ENCODE measurements at regions not wholly inside any gene's neighbourhood (a gene's known extent, or its start where the extent isn't known, plus 50 kb on each side); places are given as distances from the start of the nearest gene placed in this dataset.

- Histone ChIP-seq H3K9me3 (ENCODE audit: low read length) (no peaks in the 10 kb centered on the region), H3K27me3 (ENCODE audit: insufficient read depth, low read depth, low read length) (no peaks in the 10 kb centered on the region)
These were observed 67.8 kb upstream of the ATP6AP2 start for GRCh38 chrX:40513012-40513411.

GRCh38 chrX:40511258-40511657, 69.5 kb upstream of the ATP6AP2 start:
- no peak overlapping the region for H3K27ac ChIP-seq (ENCODE audit: low read length)
- H3K36me3 ChIP-seq (ENCODE audit: insufficient read depth, low read length): no peaks in the 10 kb centered on the region
- no peaks in the 10 kb centered on the region for H4K20me1 ChIP-seq (ENCODE audit: insufficient read depth)
- no peak overlapping the region for H2AFZ ChIP-seq (ENCODE audit: low read depth, low read length)
- H3F3A ChIP-seq (ENCODE audit: insufficient read depth, low read length, poor library complexity, severe bottlenecking): no peaks in the 10 kb centered on the region
- H3K9me2 ChIP-seq (ENCODE audit: insufficient read depth, low read length): no peaks in the 10 kb centered on the region
- H3K9me3 ChIP-seq (ENCODE audit: low read length): no peaks in the 10 kb centered on the region
- no peak overlapping the region for H3K9ac ChIP-seq (ENCODE audit: low read length)
- H3K4me2 ChIP-seq (ENCODE audit: low read length): no peak overlapping the region
- H3K27me3 ChIP-seq (ENCODE audit: insufficient read depth, low read depth, low read length): no peaks in the 10 kb centered on the region
- no peaks in the 10 kb centered on the region for H3K79me2 ChIP-seq (replicated peaks; ENCODE audit: insufficient read depth, low read length)
- no peak overlapping the region for H3K4me3 ChIP-seq (ENCODE audit: low read length)
- TF ChIP-seq CTCF (IDR thresholded peaks at IDR 0.05; ENCODE audit: poor library complexity, severe bottlenecking) (no peak), SMC3 (conservative IDR thresholded peaks at IDR 0.05; ENCODE audit: poor library complexity) (no peak), REST (IDR thresholded peaks at IDR 0.05; ENCODE audit: borderline replicate concordance) (no peak), RAD21 (conservative IDR thresholded peaks at IDR 0.05) (no peak), EZH2 (IDR thresholded peaks at IDR 0.05; ENCODE audit: borderline replicate concordance, insufficient read depth, low read length, poor library complexity, severe bottlenecking) (no peak), POLR2AphosphoS5 (IDR thresholded peaks at IDR 0.05) (no peak), EP300 (conservative IDR thresholded peaks at IDR 0.05; ENCODE audit: poor library complexity, severe bottlenecking) (no peak)

More at GRCh38 chrX:40513012-40513411, 67.8 kb upstream of the ATP6AP2 start:
- H3K4me3 ChIP-seq (ENCODE audit: low read length): no peak overlapping the region
- no peak overlapping the region for H3K4me2 ChIP-seq (ENCODE audit: low read length)
- no peak overlapping the region for H3K9ac ChIP-seq (ENCODE audit: low read length)
- no peaks in the 10 kb centered on the region for H4K20me1 ChIP-seq (ENCODE audit: insufficient read depth)
- H3K27ac ChIP-seq (ENCODE audit: low read length): no peak overlapping the region
- no peaks in the 10 kb centered on the region for H3K36me3 ChIP-seq (ENCODE audit: insufficient read depth, low read length)
- no peaks in the 10 kb centered on the region for H3K9me2 ChIP-seq (ENCODE audit: insufficient read depth, low read length)
- no peaks in the 10 kb centered on the region for H3F3A ChIP-seq (ENCODE audit: insufficient read depth, low read length, poor library complexity, severe bottlenecking)
- TF ChIP-seq EP300 (conservative IDR thresholded peaks at IDR 0.05; ENCODE audit: poor library complexity, severe bottlenecking) (no peak), RAD21 (conservative IDR thresholded peaks at IDR 0.05) (no peak), EZH2 (IDR thresholded peaks at IDR 0.05; ENCODE audit: borderline replicate concordance, insufficient read depth, low read length, poor library complexity, severe bottlenecking) (no peak), CTCF (IDR thresholded peaks at IDR 0.05; ENCODE audit: poor library complexity, severe bottlenecking) (no peak), MXI1 (conservative IDR thresholded peaks at IDR 0.05; ENCODE audit: poor library complexity, severe bottlenecking) (no peak), REST (IDR thresholded peaks at IDR 0.05; ENCODE audit: borderline replicate concordance) (no peak), TAF1 (IDR thresholded peaks at IDR 0.05; ENCODE audit: low read depth) (no peak), POLR2AphosphoS5 (IDR thresholded peaks at IDR 0.05) (no peak), SMC3 (conservative IDR thresholded peaks at IDR 0.05; ENCODE audit: poor library complexity) (no peak)
- no peaks in the 10 kb centered on the region for H3K79me2 ChIP-seq (replicated peaks; ENCODE audit: insufficient read depth, low read length)
- H2AFZ ChIP-seq (ENCODE audit: low read depth, low read length): no peak overlapping the region

Measured in neural cell (in vitro differentiated cells).